Fibroblast of mammary gland (primary cell): ENCODE measurements at regions not wholly inside any gene's neighbourhood (a gene's known extent, or its start where the extent isn't known, plus 50 kb on each side); places are given as distances from the start of the nearest gene placed in this dataset.

ENCODE experiments used
- DNase-seq: peaks from one replicate; pipeline ENCODE4 v3.0.0-alpha.2; 2010; ENCODE audit warnings: low read depth
- H3K4me3 ChIP-seq: 2 replicates; pipeline ENCODE4 v1.5.1; 2011; ENCODE audit warnings: low read depth, mild to moderate bottlenecking, low read length, moderate library complexity; ENCODE audit not compliant: control insufficient read depth
- TF ChIP-seq, protein P1 (sequence below): conservative IDR thresholded peaks from 2 replicates; pipeline ENCODE4 v1.5.1; 2011; ENCODE audit warnings: low read depth, low read length, inconsistent platforms; ENCODE audit not compliant: control insufficient read depth, insufficient read depth

DNA sequence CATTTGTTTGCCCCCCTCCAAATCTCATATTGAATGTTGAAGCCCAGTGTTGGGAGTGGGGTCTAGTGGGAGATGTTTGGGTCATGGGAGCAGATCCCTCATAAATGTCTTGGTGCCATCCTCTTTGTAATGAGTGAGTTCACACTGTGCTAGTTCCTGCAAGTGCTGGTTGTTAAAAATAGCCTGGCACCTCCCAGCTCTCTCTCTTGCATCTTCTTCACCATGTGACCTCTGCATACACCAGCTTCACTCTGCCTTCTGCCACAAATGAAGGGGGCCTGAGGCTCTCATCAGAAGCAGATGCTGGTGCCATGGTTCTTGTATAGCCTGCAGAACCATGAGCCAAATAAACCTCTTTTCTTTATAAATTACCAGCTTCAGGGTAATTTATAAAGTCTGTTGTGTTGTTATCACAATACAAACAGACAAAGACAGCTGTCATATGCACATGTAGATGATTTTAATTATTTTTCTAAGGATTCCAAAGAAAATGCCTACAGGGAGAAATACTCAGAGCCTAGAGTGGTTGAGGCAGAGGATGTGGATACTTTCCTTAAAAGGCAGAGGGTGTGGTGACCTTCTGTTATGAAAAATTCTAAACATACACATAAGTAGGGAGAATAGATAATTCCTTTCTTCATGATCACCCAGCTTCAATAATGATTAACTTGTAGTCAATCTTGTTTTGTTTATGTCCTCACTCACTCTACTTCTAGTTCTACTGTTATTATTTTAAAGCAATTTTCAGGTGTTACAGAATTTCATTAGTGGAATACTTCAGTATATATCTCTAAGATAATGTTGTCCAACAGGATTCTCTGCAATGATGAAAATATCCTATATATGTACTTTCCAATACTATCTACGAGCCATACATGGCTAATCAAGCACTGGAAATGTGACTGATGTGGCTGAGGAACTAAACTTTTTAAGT lies 75.1 kb upstream of the RANBP6 start:
- TF ChIP-seq, protein P1, sequence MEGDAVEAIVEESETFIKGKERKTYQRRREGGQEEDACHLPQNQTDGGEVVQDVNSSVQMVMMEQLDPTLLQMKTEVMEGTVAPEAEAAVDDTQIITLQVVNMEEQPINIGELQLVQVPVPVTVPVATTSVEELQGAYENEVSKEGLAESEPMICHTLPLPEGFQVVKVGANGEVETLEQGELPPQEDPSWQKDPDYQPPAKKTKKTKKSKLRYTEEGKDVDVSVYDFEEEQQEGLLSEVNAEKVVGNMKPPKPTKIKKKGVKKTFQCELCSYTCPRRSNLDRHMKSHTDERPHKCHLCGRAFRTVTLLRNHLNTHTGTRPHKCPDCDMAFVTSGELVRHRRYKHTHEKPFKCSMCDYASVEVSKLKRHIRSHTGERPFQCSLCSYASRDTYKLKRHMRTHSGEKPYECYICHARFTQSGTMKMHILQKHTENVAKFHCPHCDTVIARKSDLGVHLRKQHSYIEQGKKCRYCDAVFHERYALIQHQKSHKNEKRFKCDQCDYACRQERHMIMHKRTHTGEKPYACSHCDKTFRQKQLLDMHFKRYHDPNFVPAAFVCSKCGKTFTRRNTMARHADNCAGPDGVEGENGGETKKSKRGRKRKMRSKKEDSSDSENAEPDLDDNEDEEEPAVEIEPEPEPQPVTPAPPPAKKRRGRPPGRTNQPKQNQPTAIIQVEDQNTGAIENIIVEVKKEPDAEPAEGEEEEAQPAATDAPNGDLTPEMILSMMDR, result no peak
- no peak for DNase-seq
- no peak overlapping the region for H3K4me3 ChIP-seq

DNA sequence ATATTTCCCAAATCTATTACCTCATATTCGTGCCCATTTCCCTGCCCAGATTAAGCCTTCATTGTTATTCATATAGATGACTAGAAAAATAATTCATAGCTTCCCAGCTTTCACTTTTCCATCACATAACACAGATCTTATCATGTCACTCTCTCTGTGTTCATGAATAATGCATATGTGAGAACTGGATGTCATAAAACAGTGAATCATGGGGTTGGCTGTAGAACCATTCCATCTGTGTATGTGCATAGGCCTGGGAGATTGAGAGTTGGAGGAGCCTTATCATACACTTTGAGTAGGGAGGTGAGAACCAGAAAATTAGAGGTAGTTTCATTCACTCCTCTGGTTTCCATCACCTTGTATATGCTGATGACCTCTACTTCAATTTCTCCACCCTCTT lies 73.9 kb upstream of the RANBP6 start:
- DNase-seq, result no peak
- no peak overlapping the region for H3K4me3 ChIP-seq
- TF ChIP-seq, protein P1, result no peak

DNA sequence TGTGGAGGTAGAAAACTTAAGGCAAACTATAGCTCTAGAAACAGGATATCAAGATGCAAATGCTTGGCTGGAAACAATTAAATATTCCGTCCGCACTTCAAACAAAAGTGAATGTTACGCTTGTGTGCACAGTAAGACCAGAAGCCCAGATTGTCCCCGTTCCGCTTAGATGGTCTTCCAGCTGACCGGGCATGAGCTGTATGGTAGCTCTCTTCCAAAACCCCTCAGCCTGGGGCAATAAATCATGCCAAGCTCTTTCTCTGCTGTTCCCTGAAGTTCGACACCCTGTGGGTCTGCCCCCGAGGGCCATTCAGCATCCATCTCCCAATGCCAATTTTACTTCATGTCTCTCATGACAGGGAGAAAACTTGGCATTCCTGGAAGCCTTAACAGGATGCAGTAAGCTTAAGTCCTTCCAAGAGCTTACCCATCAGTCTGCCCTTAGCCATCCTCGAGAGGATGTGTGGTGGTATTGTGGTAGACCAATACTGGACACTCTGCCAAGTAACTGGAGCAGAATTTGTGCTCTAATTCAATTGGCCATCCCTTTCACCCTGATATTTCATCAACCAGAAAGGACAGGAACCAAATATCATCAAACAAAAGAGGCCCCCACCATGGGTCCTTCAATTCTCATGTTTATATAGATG lies 70.7 kb upstream of the RANBP6 start:
- no peak for DNase-seq
- H3K4me3 ChIP-seq, result no peak overlapping the region
- TF ChIP-seq, protein P1, result no peak

DNA sequence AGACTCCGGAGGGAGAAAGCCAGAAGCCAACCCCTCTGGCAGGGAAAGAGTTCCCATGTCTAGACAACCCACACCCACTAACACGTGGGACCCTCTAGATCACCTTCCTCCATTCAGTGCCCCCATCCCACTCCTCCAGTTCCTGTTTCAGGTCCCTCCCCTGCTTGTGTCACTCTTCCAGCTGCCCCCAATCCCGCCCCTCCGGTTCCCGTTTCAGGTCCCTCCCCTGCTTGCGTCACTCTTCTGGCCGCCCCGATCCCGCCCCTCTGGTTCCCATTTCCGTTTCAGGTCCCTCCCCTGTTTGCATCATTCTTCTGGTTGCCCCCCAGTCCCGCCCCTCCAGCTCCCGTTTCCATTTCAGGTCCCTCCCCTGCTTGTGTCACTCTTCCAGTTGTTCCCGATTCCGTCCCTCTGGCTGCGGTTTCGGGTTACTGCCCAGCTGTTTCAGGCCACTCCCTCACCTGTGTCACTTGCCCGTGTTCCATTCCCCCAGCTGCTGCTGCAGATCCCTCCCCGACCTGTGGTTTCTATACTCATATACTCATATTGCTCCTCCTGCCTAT lies 64.8 kb upstream of the RANBP6 start:
- TF ChIP-seq, protein P1, result no peak
- H3K4me3 ChIP-seq, result peak overlapping the region; percentile 58
- peak; percentile 87 for DNase-seq

DNA sequence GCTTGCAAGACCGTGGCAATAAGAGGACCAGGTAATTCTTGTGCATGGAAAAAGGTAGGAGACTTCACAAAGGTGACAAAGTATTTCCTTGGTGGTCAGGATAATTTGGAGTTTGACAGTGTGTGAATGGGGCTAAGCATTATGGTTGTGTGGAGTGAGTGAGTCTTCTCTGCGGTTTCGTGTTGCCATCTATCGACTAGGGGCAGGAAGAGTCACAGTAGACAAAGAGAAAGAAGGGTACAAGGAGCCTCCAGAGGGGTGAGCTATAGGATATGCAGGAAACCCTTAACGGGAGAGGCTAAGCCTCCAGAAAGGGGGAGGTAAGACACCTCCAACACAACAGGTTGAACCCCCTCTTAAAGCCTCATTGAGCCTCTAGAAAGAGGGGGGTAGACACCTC lies 64.0 kb upstream of the RANBP6 start:
- DNase-seq, result no peak
- TF ChIP-seq, protein P1, result no peak
- no peak overlapping the region for H3K4me3 ChIP-seq

DNA sequence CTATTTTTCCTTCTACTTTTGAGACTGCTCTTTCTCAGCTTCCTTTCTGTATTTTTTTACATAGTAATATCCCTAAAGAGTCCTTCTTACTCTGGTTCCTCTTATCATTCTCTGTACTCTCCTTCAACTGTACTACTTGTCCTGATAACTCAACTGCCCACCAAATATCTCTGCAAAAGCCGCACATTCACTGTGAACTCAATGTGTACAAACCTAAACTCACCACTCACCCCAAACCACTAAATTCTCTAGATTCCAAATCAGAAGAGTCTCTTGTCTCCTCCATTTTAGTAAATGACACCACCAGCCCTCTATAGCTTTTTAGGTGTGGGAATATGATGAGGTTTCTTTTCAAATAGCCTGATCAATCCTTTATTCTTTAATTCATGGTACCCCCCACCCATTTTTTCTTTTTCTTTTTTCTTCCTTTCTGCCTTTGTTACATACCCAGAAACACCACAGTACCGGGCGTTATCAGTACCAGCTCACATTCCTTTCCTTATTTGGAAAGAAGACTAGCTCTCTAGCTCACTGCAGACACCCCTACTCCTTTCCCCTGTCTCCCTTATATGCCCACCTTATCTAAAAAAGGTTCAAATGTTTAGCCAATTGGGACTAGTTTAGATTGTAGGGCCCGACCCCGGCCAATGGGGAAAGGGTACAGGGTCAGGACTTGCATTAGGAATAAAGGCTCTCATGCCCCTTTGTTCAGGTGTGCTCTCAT lies 63.1 kb upstream of the RANBP6 start:
- no peak overlapping the region for H3K4me3 ChIP-seq
- no peak for DNase-seq
- TF ChIP-seq, protein P1, result no peak
